ENCODE measurements at regions not wholly inside any gene's neighbourhood (a gene's known extent, or its start where the extent isn't known, plus 50 kb on each side); places are given as distances from the start of the nearest gene placed in this dataset.
A peak's percentile ranks its signal among the peaks of the same experiment; 100 is the strongest.

DNA sequence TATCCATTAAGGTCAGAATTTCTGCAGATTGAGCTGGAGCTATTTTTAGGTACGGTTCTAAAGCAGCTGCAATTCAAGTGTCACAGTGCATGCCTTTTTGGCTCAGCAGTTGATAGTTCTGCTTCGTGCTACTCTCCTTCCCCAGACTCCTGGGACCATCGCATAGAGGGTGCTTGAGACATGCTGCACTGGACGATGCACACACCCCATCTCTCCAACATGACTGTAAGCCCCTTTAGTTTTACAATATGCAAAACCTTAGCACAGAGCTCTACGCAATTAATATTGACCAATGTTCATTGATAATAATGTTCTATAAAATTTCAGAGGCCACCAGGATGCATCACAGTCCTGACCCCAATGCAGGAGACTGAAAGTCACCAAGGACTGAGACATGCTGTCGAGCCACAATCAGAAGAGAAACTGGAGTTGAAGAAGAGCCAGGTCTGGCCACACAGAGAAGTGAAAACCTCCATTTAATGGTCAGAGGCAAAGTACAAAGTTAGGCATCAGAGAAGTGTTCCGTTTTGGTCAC lies 120.9 kb upstream of the ZC3H12C start:
- TF ChIP-seq, protein P1, sequence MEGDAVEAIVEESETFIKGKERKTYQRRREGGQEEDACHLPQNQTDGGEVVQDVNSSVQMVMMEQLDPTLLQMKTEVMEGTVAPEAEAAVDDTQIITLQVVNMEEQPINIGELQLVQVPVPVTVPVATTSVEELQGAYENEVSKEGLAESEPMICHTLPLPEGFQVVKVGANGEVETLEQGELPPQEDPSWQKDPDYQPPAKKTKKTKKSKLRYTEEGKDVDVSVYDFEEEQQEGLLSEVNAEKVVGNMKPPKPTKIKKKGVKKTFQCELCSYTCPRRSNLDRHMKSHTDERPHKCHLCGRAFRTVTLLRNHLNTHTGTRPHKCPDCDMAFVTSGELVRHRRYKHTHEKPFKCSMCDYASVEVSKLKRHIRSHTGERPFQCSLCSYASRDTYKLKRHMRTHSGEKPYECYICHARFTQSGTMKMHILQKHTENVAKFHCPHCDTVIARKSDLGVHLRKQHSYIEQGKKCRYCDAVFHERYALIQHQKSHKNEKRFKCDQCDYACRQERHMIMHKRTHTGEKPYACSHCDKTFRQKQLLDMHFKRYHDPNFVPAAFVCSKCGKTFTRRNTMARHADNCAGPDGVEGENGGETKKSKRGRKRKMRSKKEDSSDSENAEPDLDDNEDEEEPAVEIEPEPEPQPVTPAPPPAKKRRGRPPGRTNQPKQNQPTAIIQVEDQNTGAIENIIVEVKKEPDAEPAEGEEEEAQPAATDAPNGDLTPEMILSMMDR (IDR thresholded peaks at IDR 0.05; ENCODE audit: low read depth, low read length, missing control alignments): no peak
- no peak for DNase-seq (ENCODE audit: low read depth)
- H3K4me3 ChIP-seq (ENCODE audit: low read depth, low read length): peak overlapping the region; percentile 26; the same call in 1 of the 2 replicates

DNA sequence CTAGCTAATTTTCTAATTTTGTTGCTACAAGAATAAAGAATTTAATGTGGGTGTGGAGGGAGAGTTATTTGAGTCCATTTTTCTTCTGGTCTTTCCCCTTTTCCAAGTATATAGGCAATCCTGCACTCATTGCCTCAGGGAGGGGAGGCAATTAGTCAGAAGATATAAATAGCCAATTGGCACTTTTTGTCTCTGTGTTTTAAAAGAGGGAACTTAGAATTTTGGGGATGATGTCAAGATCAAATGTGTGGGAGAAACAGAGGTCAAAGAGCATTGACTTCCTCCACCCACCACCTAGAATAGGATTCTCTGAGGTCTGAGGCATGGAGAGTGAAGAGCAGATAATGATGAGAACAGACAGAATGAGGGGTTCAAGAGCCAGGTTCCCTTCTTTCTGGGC lies 120.3 kb upstream of the ZC3H12C start:
- TF ChIP-seq, protein P1 (IDR thresholded peaks at IDR 0.05; ENCODE audit: low read depth, low read length, missing control alignments): no peak

DNA sequence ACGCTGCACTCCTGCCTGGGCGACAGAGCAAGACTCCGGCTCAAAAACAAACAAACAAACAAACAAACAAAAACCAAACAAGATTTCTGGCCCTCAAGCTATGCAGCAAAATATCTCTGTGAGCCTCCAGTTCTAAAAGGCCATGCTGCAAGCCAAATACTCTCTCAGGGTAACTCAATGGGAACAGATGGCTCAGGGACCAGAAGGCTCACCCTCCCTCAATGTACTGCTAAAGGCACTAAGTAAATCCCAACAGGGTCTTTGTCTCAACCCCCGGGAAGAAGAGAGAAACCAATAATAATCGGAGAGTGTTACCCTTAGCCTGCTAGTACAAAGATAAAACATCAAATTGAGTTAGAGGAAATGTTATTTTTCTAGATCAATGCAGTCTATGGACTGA lies 119.7 kb upstream of the ZC3H12C start:
- H3K4me3 ChIP-seq (ENCODE audit: low read depth, low read length): no peak overlapping the region
- TF ChIP-seq, protein P1 (IDR thresholded peaks at IDR 0.05; ENCODE audit: low read depth, low read length, missing control alignments): no peak
- DNase-seq (ENCODE audit: low read depth): no peak

More for the DNA sequence above, 120.3 kb upstream of the ZC3H12C start:
- no peak for DNase-seq (ENCODE audit: low read depth)
- H3K4me3 ChIP-seq (ENCODE audit: low read depth, low read length): no peak overlapping the region

DNA sequence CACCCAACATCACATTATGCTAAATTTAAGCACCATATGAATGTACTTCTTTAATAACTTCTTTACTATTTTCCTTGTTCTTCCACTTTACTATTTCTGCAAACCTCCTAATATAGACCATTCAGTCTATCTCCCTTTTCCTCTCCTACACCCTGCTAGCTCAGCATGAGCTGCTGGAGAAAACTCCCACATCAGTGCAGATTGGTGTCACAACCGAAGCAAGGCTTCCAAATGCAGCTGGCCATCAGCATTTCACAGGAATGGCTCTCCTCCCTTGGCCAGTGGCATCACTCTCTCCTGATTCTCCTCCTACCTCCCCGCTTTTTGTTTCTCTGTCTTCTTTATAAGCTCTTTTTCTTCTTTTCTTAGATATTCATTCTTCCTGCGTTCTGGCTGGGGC lies 118.7 kb upstream of the ZC3H12C start:
- TF ChIP-seq, protein P1 (IDR thresholded peaks at IDR 0.05; ENCODE audit: low read depth, low read length, missing control alignments): no peak

DNA sequence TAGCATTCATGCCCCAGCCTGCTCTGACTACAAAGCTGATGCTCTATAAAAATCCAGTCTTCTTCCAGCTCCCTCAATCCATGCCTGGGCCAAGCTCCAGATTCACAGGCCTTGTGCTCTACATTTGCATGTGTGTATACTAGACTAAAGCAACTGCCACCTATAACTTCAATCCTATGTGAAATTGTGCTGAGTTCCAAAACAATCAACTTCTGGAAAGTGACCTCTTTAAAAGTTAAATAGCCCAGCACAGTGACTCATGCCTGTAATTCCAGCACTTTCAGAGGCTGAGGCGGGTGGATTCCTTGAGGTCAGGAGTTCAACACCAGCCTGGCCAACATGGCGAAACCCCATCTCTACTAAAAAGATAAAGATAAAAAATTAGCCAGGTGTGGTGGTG lies 114.3 kb upstream of the ZC3H12C start:
- no peak overlapping the region for H3K4me3 ChIP-seq (ENCODE audit: low read depth, low read length)
- no peak for DNase-seq (ENCODE audit: low read depth)
- TF ChIP-seq, protein P1 (IDR thresholded peaks at IDR 0.05; ENCODE audit: low read depth, low read length, missing control alignments): no peak

More for the DNA sequence above, 118.7 kb upstream of the ZC3H12C start:
- DNase-seq (ENCODE audit: low read depth): no peak
- no peak overlapping the region for H3K4me3 ChIP-seq (ENCODE audit: low read depth, low read length)

DNA sequence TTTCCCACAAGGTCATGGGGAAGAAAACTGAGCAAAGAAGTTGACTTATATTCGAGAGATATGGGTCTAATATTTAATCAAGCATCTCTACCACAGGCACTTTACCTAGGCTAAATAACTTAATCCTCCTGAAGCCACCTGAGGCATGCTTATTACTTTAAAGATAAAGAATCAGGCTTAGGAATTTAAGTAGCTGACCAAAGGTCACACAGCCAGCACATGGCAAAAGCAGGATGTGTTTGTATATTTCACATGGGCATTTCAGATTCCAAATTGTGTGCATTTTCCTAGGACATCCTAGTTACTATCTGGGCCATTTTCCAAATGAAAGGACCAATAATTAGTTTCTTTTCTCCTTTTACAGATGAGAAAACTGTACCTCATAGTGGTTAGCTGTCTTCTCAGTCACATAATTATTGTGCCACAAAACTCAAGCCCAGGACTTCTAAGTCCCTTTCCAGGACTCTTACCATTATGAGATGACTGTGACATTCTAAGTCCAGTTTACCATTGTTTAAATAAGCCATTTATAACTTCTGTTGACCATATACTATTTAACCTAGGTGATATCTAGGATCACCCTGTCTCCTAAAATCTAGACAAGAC lies 112.1 kb upstream of the ZC3H12C start:
- DNase-seq (ENCODE audit: low read depth): no peak
- H3K4me3 ChIP-seq (ENCODE audit: low read depth, low read length): no peak overlapping the region

More for the DNA sequence above, 112.1 kb upstream of the ZC3H12C start:
- TF ChIP-seq, protein P1 (IDR thresholded peaks at IDR 0.05; ENCODE audit: low read depth, low read length, missing control alignments): no peak

Measured in GM12864 (cell line).